ENCODE measurements at regions not wholly inside any gene's neighbourhood (a gene's known extent, or its start where the extent isn't known, plus 50 kb on each side); places are given as distances from the start of the nearest gene placed in this dataset.

- H2AFZ ChIP-seq (ENCODE audit: low read depth, low read length): no peak overlapping the region
- no peaks in the 10 kb centered on the region for H3K9me2 ChIP-seq (ENCODE audit: insufficient read depth, low read length)
- H3F3A ChIP-seq (ENCODE audit: insufficient read depth, low read length, poor library complexity, severe bottlenecking): no peaks in the 10 kb centered on the region
- H3K9me3 ChIP-seq (ENCODE audit: low read length): no peaks in the 10 kb centered on the region
- H3K36me3 ChIP-seq (ENCODE audit: insufficient read depth, low read length): no peaks in the 10 kb centered on the region
- H3K27ac ChIP-seq (ENCODE audit: low read length): no peak overlapping the region
- H3K4me3 ChIP-seq (ENCODE audit: low read length): no peak overlapping the region
- no peaks in the 10 kb centered on the region for H3K27me3 ChIP-seq (ENCODE audit: insufficient read depth, low read depth, low read length)
- H3K9ac ChIP-seq (ENCODE audit: low read length): no peak overlapping the region
- no peaks in the 10 kb centered on the region for H4K20me1 ChIP-seq (ENCODE audit: insufficient read depth)
- H3K4me2 ChIP-seq (ENCODE audit: low read length): no peak overlapping the region
- no peaks in the 10 kb centered on the region for H3K79me2 ChIP-seq (replicated peaks; ENCODE audit: insufficient read depth, low read length)
- TF ChIP-seq EZH2 (IDR thresholded peaks at IDR 0.05; ENCODE audit: borderline replicate concordance, insufficient read depth, low read length, poor library complexity, severe bottlenecking) (no peak), POLR2AphosphoS5 (IDR thresholded peaks at IDR 0.05) (no peak), MXI1 (conservative IDR thresholded peaks at IDR 0.05; ENCODE audit: poor library complexity, severe bottlenecking) (no peak), TAF1 (IDR thresholded peaks at IDR 0.05; ENCODE audit: low read depth) (no peak), SMC3 (conservative IDR thresholded peaks at IDR 0.05; ENCODE audit: poor library complexity) (no peak), RAD21 (conservative IDR thresholded peaks at IDR 0.05) (no peak), REST (IDR thresholded peaks at IDR 0.05; ENCODE audit: borderline replicate concordance) (no peak)
- TF ChIP-seq, protein P1, sequence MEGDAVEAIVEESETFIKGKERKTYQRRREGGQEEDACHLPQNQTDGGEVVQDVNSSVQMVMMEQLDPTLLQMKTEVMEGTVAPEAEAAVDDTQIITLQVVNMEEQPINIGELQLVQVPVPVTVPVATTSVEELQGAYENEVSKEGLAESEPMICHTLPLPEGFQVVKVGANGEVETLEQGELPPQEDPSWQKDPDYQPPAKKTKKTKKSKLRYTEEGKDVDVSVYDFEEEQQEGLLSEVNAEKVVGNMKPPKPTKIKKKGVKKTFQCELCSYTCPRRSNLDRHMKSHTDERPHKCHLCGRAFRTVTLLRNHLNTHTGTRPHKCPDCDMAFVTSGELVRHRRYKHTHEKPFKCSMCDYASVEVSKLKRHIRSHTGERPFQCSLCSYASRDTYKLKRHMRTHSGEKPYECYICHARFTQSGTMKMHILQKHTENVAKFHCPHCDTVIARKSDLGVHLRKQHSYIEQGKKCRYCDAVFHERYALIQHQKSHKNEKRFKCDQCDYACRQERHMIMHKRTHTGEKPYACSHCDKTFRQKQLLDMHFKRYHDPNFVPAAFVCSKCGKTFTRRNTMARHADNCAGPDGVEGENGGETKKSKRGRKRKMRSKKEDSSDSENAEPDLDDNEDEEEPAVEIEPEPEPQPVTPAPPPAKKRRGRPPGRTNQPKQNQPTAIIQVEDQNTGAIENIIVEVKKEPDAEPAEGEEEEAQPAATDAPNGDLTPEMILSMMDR (IDR thresholded peaks at IDR 0.05; ENCODE audit: poor library complexity, severe bottlenecking): no peak
Observed at GRCh38 chr14:98960617-98961013, 311.4 kb downstream of the BCL11B start.

GRCh38 chr14:98961191-98961590, 310.8 kb downstream of the BCL11B start:
- Histone ChIP-seq H2AFZ (ENCODE audit: low read depth, low read length) (no peak overlapping the region), H3K36me3 (ENCODE audit: insufficient read depth, low read length) (no peaks in the 10 kb centered on the region), H3F3A (ENCODE audit: insufficient read depth, low read length, poor library complexity, severe bottlenecking) (no peaks in the 10 kb centered on the region), H3K27me3 (ENCODE audit: insufficient read depth, low read depth, low read length) (no peaks in the 10 kb centered on the region), H3K9me2 (ENCODE audit: insufficient read depth, low read length) (no peaks in the 10 kb centered on the region), H3K9ac (ENCODE audit: low read length) (no peak overlapping the region), H4K20me1 (ENCODE audit: insufficient read depth) (no peaks in the 10 kb centered on the region), H3K4me3 (ENCODE audit: low read length) (no peak overlapping the region), H3K27ac (ENCODE audit: low read length) (no peak overlapping the region), H3K4me2 (ENCODE audit: low read length) (no peak overlapping the region), H3K79me2 (replicated peaks; ENCODE audit: insufficient read depth, low read length) (no peaks in the 10 kb centered on the region), H3K9me3 (ENCODE audit: low read length) (no peaks in the 10 kb centered on the region)
- TF ChIP-seq, protein P1 (IDR thresholded peaks at IDR 0.05; ENCODE audit: poor library complexity, severe bottlenecking): no peak
- TF ChIP-seq EP300 (conservative IDR thresholded peaks at IDR 0.05; ENCODE audit: poor library complexity, severe bottlenecking) (no peak), MXI1 (conservative IDR thresholded peaks at IDR 0.05; ENCODE audit: poor library complexity, severe bottlenecking) (no peak), POLR2AphosphoS5 (IDR thresholded peaks at IDR 0.05) (no peak), TAF1 (IDR thresholded peaks at IDR 0.05; ENCODE audit: low read depth) (no peak), EZH2 (IDR thresholded peaks at IDR 0.05; ENCODE audit: borderline replicate concordance, insufficient read depth, low read length, poor library complexity, severe bottlenecking) (no peak), SMC3 (conservative IDR thresholded peaks at IDR 0.05; ENCODE audit: poor library complexity) (no peak), RAD21 (conservative IDR thresholded peaks at IDR 0.05) (no peak), REST (IDR thresholded peaks at IDR 0.05; ENCODE audit: borderline replicate concordance) (no peak)

All from neural cell (in vitro differentiated cells).